ENCODE measurements at regions not wholly inside any gene's neighbourhood (a gene's known extent, or its start where the extent isn't known, plus 50 kb on each side); places are given as distances from the start of the nearest gene placed in this dataset.

DNA sequence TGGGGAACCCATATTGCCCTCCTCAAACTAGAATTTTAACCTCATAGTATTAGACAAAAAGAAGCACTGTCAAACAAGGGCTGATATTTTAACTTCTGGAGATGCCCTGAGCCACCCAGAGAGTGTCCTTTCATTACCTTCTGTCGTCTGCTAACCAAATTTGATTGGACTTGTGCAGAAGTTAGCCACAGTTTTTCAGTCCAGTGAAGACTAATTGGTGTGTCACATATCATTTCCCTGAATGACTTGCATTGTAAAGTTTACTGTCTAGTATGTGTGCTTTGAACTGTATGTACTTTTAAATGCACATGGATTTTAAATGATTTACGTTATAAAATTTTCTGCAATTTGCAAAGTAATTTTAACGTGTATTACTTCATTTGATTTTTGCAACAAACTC, 646.5 kb downstream of the SATB2 start:
- Mint-ChIP-seq H3K9me3 (ENCODE audit: low read depth) (no peaks in the 10 kb centered on the region), H3K36me3 (ENCODE audit: low read depth) (no peaks in the 10 kb centered on the region), H3K4me3 (ENCODE audit: unreplicated experiment) (no peak overlapping the region), H3K27me3 (ENCODE audit: low read depth) (peaks cover 18% of the 10 kb centered on the region), H3K27ac (ENCODE audit: unreplicated experiment) (no peak overlapping the region), H3K4me1 (ENCODE audit: low read depth) (no peaks in the 10 kb centered on the region)
- DNase-seq (ENCODE audit: low spot score): no peak
- TF ChIP-seq, protein P1, sequence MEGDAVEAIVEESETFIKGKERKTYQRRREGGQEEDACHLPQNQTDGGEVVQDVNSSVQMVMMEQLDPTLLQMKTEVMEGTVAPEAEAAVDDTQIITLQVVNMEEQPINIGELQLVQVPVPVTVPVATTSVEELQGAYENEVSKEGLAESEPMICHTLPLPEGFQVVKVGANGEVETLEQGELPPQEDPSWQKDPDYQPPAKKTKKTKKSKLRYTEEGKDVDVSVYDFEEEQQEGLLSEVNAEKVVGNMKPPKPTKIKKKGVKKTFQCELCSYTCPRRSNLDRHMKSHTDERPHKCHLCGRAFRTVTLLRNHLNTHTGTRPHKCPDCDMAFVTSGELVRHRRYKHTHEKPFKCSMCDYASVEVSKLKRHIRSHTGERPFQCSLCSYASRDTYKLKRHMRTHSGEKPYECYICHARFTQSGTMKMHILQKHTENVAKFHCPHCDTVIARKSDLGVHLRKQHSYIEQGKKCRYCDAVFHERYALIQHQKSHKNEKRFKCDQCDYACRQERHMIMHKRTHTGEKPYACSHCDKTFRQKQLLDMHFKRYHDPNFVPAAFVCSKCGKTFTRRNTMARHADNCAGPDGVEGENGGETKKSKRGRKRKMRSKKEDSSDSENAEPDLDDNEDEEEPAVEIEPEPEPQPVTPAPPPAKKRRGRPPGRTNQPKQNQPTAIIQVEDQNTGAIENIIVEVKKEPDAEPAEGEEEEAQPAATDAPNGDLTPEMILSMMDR (IDR thresholded peaks at IDR 0.05): no peak

DNA sequence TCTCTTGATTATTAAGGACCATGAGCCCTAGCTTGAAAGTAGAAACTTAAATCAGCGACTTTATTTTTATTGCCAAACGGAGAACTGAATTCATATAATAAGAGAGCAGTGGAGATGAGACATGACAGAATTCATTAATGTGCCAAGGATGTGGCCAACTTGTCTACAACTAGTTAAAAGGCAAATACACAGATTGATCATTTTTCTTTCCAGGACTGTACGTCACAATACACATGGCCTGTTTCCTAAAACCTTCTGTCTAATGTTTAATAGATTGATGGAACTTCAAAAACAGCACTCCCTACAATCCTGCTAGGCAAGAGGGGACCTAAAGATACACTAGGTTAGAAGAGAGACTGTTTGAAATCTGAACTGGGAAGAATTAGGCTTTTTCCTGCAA, 647.8 kb downstream of the SATB2 start:
- no peak overlapping the region for H3K4me3 Mint-ChIP-seq (ENCODE audit: unreplicated experiment)
- H3K27ac Mint-ChIP-seq (ENCODE audit: unreplicated experiment): no peak overlapping the region
- DNase-seq (ENCODE audit: low spot score): no peak
- TF ChIP-seq, protein P1 (IDR thresholded peaks at IDR 0.05): no peak
- no peaks in the 10 kb centered on the region for H3K36me3 Mint-ChIP-seq (ENCODE audit: low read depth)
- H3K9me3 Mint-ChIP-seq (ENCODE audit: low read depth): no peaks in the 10 kb centered on the region
- H3K4me1 Mint-ChIP-seq (ENCODE audit: low read depth): no peaks in the 10 kb centered on the region
- H3K27me3 Mint-ChIP-seq (ENCODE audit: low read depth): peaks cover 21% of the 10 kb centered on the region

DNA sequence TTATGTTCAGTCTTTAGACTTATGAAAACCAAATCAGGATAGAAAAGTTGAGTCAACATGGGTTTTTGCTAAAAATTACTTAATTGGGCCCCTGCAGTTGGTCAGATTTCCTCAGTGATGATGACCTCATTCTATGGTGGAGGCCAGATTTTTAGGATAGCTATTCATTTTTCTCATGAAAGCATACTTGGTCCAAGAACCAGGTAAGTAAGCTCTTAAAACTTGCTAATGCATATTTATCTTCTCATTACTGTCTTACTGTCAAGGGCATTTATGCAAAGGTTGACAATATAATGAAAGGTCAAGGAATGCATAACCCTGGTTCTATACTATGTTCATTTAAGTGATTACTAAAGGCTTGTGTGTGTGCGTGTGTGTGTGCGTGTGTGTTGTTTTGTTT, 650.6 kb downstream of the SATB2 start:
- Mint-ChIP-seq H3K4me3 (ENCODE audit: unreplicated experiment) (no peak overlapping the region), H3K27ac (ENCODE audit: unreplicated experiment) (no peak overlapping the region), H3K9me3 (ENCODE audit: low read depth) (no peaks in the 10 kb centered on the region), H3K27me3 (ENCODE audit: low read depth) (peaks cover 21% of the 10 kb centered on the region), H3K4me1 (ENCODE audit: low read depth) (no peaks in the 10 kb centered on the region), H3K36me3 (ENCODE audit: low read depth) (no peaks in the 10 kb centered on the region)
- no peak for DNase-seq (ENCODE audit: low spot score)
- TF ChIP-seq, protein P1 (IDR thresholded peaks at IDR 0.05): no peak

DNA sequence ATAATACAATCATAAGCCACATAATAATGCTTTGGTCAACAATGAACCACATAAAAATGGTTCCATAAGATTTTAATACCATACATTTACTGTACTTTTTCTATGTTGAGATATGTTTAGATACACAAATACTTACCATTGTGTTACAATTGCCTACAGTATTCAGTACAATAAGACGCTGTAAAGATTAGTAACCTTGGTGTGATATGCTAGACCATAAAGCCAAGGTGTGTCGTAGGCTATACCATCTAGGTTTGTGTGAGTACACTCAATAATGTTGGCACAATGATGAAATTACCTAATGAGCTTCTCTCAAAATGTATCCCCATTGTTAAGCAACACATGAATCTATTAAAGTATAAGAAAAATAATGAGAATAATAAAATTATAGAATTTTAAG, 662.3 kb downstream of the SATB2 start:
- H3K4me1 Mint-ChIP-seq (ENCODE audit: low read depth): no peaks in the 10 kb centered on the region
- no peaks in the 10 kb centered on the region for H3K36me3 Mint-ChIP-seq (ENCODE audit: low read depth)
- H3K27ac Mint-ChIP-seq (ENCODE audit: unreplicated experiment): no peak overlapping the region
- peaks cover 8% of the 10 kb centered on the region for H3K27me3 Mint-ChIP-seq (ENCODE audit: low read depth)
- DNase-seq (ENCODE audit: low spot score): no peak
- TF ChIP-seq, protein P1 (IDR thresholded peaks at IDR 0.05): no peak
- peaks cover 2% of the 10 kb centered on the region for H3K9me3 Mint-ChIP-seq (ENCODE audit: low read depth)
- H3K4me3 Mint-ChIP-seq (ENCODE audit: unreplicated experiment): no peak overlapping the region

DNA sequence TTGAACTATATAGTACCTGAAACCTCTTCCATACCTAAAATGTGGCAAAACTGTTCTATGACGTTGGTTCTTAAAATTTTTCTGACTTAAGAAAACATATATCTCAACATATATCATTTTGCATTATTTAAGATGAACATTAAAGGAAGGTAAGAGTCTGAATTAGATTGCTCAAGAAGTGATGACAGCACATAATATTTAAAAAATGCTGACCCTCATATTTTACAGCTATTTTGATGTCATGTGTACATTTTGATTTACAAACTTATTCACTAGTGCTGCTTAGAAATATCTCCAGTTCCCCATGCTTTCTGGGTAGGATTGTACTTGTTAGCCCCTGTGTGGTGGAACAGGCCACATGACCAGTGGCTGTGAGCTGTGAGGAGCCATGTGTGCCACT, 666.1 kb downstream of the SATB2 start:
- H3K9me3 Mint-ChIP-seq (ENCODE audit: low read depth): no peaks in the 10 kb centered on the region
- H3K4me3 Mint-ChIP-seq (ENCODE audit: unreplicated experiment): no peak overlapping the region
- H3K27ac Mint-ChIP-seq (ENCODE audit: unreplicated experiment): no peak overlapping the region
- TF ChIP-seq, protein P1 (IDR thresholded peaks at IDR 0.05): no peak
- no peak for DNase-seq (ENCODE audit: low spot score)
- no peaks in the 10 kb centered on the region for H3K36me3 Mint-ChIP-seq (ENCODE audit: low read depth)
- peaks cover 13% of the 10 kb centered on the region for H3K27me3 Mint-ChIP-seq (ENCODE audit: low read depth)
- no peaks in the 10 kb centered on the region for H3K4me1 Mint-ChIP-seq (ENCODE audit: low read depth)

Data from chondrocyte (in vitro differentiated cells).